CD4-positive, alpha-beta T cell treated with Interferon alpha-2 for 1 hour (primary cell): ENCODE measurements at regions not wholly inside any gene's neighbourhood (a gene's known extent, or its start where the extent isn't known, plus 50 kb on each side); places are given as distances from the start of the nearest gene placed in this dataset.
"Not testable (repeated sequence)": the region's sequence is repeated elsewhere in the genome, so short reads cannot be mapped to it uniquely, and the experiment has no call there.

Experiments
- DNase-seq, 2 donors: peaks; one replicate each; pipeline ENCODE4 v3.0.0-alpha.2; 2020 to 2022

- no peak for DNase-seq
Observed at GRCh38 chr18:1045658-1046057, 141.0 kb downstream of the ADCYAP1 start.

DNA sequence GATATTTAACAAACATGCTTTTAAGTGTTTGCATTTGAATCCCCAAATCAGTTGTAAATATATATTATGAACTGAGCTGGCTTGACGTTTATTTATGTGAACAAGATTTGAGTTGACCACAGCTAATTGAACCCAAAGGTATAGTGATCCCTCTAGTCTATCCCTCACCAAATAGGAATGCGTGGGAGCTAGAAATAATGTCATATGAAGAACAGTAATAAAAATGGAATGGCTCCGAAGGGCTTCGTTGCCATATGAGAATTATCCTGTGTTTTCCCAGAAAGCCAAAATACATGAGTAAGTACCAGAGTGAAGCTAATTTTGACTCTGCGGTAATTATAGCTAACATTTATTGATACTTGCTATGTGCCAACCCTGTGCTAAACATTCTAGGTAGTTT is 142.7 kb downstream of the ADCYAP1 start:
- no peak for DNase-seq

GRCh38 chr18:1048032-1048431 is 143.4 kb downstream of the ADCYAP1 start:
- DNase-seq = no peak

DNA sequence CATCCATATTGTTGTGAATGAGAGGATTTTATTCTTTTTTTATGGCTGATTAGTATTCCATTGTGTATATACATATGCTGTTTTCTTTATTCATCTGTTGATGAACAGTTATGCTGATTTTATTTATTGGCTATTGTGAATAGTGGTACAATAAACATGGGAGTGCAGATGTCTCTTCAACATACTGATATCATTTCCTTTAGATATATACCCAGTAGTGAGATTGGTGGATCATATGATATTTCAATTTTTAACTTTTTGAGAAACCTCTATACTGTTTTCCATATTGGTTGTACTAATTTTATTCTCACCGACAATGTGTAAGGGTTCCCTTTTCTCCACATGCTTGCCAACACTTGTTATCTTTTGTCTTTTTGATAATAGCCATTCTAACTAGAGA is 144.5 kb downstream of the ADCYAP1 start:
- DNase-seq = no peak

GRCh38 chr18:1050012-1050657 is 145.5 kb downstream of the ADCYAP1 start:
- no peak for DNase-seq

- DNase-seq = no peak
Observed at GRCh38 chr18:1052301-1052700, 147.6 kb downstream of the ADCYAP1 start.

GRCh38 chr18:1053331-1054315 is 149.0 kb downstream of the ADCYAP1 start:
- DNase-seq = no peak

DNA sequence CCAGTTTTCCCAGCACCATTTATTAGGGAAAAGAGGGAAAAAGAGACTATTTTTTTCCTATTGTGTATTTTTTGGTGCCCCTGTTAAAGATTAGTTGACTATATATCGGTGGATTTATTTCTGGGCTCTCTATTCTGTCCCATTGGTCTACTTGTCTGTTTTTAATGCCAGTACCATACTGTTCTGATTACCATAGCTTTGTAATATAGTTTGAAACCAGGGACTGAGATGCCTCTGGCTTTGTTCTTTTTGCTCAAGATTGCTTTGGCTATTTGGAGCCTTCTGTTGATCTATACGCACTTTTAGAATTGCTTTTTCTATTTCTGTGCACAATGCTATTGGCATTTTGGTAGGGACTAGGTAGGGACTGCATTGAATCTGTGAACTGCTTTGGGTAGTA is 151.7 kb downstream of the ADCYAP1 start:
- DNase-seq = no peak

- DNase-seq = no peak
Observed at GRCh38 chr18:1057367-1057766, 152.7 kb downstream of the ADCYAP1 start.

GRCh38 chr18:1062588-1062987 is 157.9 kb downstream of the ADCYAP1 start:
- no peak for DNase-seq

GRCh38 chr18:1075322-1075721 is 170.7 kb downstream of the ADCYAP1 start:
- no peak for DNase-seq

GRCh38 chr18:1075876-1076275 is 171.2 kb downstream of the ADCYAP1 start:
- no peak for DNase-seq

GRCh38 chr18:1078301-1078700 is 173.6 kb downstream of the ADCYAP1 start:
- DNase-seq = no peak

DNA sequence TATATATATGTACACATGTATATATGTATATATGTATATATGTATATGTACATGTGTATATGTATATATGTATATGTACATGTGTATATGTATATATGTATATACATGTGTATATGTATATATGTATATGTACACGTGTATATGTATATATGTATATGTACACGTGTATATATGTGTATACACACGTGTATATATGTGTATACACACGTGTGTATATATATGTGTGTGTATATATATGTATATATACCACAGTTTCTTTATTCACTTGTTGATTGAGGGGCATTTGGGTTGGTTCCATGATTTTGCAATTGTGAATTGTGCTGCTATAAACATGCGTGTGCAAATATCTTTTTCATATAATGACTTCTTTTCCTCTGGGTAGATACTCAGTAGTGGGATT is 179.0 kb downstream of the ADCYAP1 start:
- DNase-seq = not testable (repeated sequence)

DNA sequence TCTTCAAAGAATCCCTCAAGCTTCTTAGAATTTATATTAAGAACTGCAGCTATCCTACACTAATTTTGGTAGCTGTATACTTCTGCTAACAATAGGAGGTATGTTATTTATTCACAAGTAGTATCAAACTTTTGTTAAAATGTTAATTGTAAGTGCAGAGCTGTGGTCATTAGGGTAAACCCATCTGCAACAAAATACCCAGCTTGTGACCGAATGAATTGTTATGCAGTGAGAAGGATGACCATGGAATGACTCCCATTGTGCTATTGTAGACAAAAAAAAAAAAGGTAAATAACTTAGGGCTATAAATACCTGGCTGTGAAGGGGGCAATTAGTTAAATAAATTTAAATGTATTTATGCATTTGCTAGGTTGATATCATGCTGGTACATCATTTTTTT is 186.1 kb downstream of the ADCYAP1 start:
- DNase-seq = no peak

GRCh38 chr18:1092228-1092627 is 187.6 kb downstream of the ADCYAP1 start:
- no peak for DNase-seq

DNA sequence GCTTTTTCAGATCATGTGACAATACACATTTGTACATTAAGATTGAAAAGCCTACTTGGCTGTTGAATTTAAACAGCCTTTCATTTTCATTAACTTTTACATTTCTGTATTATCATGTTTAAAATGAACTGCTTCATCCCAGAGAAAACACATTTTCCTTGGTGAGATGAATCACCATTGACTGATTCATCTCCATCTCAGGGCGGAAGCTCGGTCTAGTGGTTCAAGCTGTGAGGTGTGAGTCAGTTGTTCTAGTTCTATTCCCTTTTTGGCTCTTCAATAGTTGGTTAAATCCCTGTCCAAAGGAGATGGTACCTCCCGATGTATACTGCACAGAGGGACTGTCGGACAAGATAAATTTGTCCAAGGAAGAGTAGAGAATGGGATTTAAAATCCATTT is 189.7 kb downstream of the ADCYAP1 start:
- DNase-seq = no peak

GRCh38 chr18:1097991-1098735 is 193.5 kb downstream of the ADCYAP1 start:
- DNase-seq = not testable (repeated sequence)

- DNase-seq = no peak
Observed at GRCh38 chr18:1102848-1103247, 198.2 kb downstream of the ADCYAP1 start.

GRCh38 chr18:1103537-1103936 is 198.9 kb downstream of the ADCYAP1 start:
- DNase-seq = no peak

GRCh38 chr18:1104181-1104881 is 199.7 kb downstream of the ADCYAP1 start:
- no peak for DNase-seq

- no peak for DNase-seq
Observed at GRCh38 chr18:1124495-1124894, 219.8 kb downstream of the ADCYAP1 start.

GRCh38 chr18:1133541-1133940 is 228.9 kb downstream of the ADCYAP1 start:
- no peak for DNase-seq
